HepG2 (cell line): ENCODE measurements at regions not wholly inside any gene's neighbourhood (a gene's known extent, or its start where the extent isn't known, plus 50 kb on each side); places are given as distances from the start of the nearest gene placed in this dataset.

Experiments used
- ATAC-seq: fragments of 200-7000 bp; cut with Tn5 transposase; 3 replicates; pipeline ENCODE4 v1.9.1; 2020; ENCODE audit warnings: mild to moderate bottlenecking, moderate library complexity
- BruUV-seq: library from RNA; stranded (reverse); fragments of 400-500 nt; replicated peaks from 2 replicates; lab custom pipeline; 2021; lab: Mats Ljungman, UMichigan
- CTCF ChIA-PET: fragments of 300-600 bp; formaldehyde crosslinking; extraction: SDS; loops from one replicate; lab custom pipeline; 2021; ENCODE audit warnings: low total read pairs, inconsistent platforms, low intra/inter-chr PET ratio; lab: Yijun Ruan, JAX
- POLR2A ChIA-PET: fragments of 350-600 bp; sonication (Branson Sonifier 250); formaldehyde crosslinking; loops from one replicate; lab custom pipeline; 2020; ENCODE audit warnings: antibody characterized with exemption, inconsistent platforms; lab: Yijun Ruan, JAX
- DNase-seq: peaks from one replicate; pipeline ENCODE4 v3.0.0-alpha.2; 2015; ENCODE audit warnings: low spot score
- FAIRE-seq: peaks from 3 replicates; lab custom pipeline; 2011; peaks lifted over from hg19 to GRCh38; lab: Jason Lieb, UNC
- H2AFZ ChIP-seq: one replicate; pipeline ENCODE4 v1.6.1; 2011; ENCODE audit warnings: low read length, inconsistent platforms
- H3K27ac ChIP-seq: fragments of 300-600 bp; 3 replicates; pipeline ENCODE4 v1.8.0; 2011; ENCODE audit warnings: mixed run types, mild to moderate bottlenecking, mixed read lengths, low read length, inconsistent platforms; ENCODE audit not compliant: insufficient read depth; ENCODE audit errors: extremely low read length
- H3K27me3 ChIP-seq, 2 experiments: fragments of 200-600 bp in 1 of 2; 2 replicates in 1 of 2; 3 replicates in 1 of 2; pipeline versions ENCODE4 v1.6.0 to v1.8.0; 2011; ENCODE audit warnings: low read length in 2 of 2, mild to moderate bottlenecking in 2 of 2, moderate library complexity in 2 of 2, inconsistent platforms in 1 of 2; ENCODE audit not compliant: insufficient read depth in 2 of 2, control insufficient read depth in 1 of 2
- H3K36me3 ChIP-seq, 2 experiments: fragments of 200-600 bp in 1 of 2; replicated peaks in 1 of 2; 2 replicates in 1 of 2; 3 replicates in 1 of 2; pipeline versions ENCODE4 v1.5.1 to v1.8.0; 2011; ENCODE audit warnings: low read length in 2 of 2, inconsistent platforms in 1 of 2; ENCODE audit not compliant: insufficient read depth in 2 of 2, control insufficient read depth in 1 of 2
- H3K4me1 ChIP-seq: 2 replicates; pipeline ENCODE4 v1.5.1; 2012; ENCODE audit warnings: low read length, inconsistent platforms; ENCODE audit not compliant: insufficient read depth
- H3K4me2 ChIP-seq: 2 replicates; pipeline ENCODE4 v1.6.0; 2011; ENCODE audit warnings: low read depth, low read length, inconsistent platforms
- H3K4me3 ChIP-seq, 3 experiments: fragments of 200-600 bp in 1 of 3; sonication (generic), shearing (Covaris generic) in 1 of 3; replicated peaks in 1 of 3; 2 replicates each; pipeline ENCODE4 v1.5.1; 2011 to 2016; ENCODE audit warnings: low read length in 3 of 3, inconsistent platforms in 2 of 3, low read depth in 2 of 3, mild to moderate bottlenecking in 2 of 3, control low read depth in 1 of 3, mixed read lengths in 1 of 3; ENCODE audit not compliant: insufficient read depth in 1 of 3
- H3K79me2 ChIP-seq: one replicate; pipeline ENCODE4 v1.6.1; 2011; ENCODE audit warnings: low read length, inconsistent platforms; ENCODE audit not compliant: insufficient read depth
- H3K9ac ChIP-seq: 2 replicates; pipeline ENCODE4 v1.6.0; 2011; ENCODE audit warnings: mild to moderate bottlenecking, low read depth, low read length, inconsistent platforms; ENCODE audit not compliant: insufficient read depth
- H3K9me3 ChIP-seq: 2 replicates; pipeline ENCODE4 v1.5.1; 2012; ENCODE audit warnings: mild to moderate bottlenecking, low read length
- H4K20me1 ChIP-seq: 2 replicates; pipeline ENCODE4 v1.6.0; 2011; ENCODE audit warnings: inconsistent platforms, mild to moderate bottlenecking, low read length, moderate library complexity; ENCODE audit not compliant: insufficient read depth
- CBFB ChIP-seq: sonication (generic); formaldehyde crosslinking; IDR thresholded peaks from 2 replicates; pipeline ENCODE4 v1.4.0; 2020; ENCODE audit warnings: missing genetic modification reagents
- HCFC1 ChIP-seq: fragments of 150-350 bp; IDR thresholded peaks from 2 replicates; pipeline ENCODE4 v1.6.1; 2014; ENCODE audit warnings: low read depth, low read length
- HMG20A ChIP-seq: IDR thresholded peaks from 2 replicates; pipeline ENCODE4 v1.6.1; 2016; ENCODE audit warnings: borderline replicate concordance
- NR0B2 ChIP-seq: sonication (generic); formaldehyde crosslinking; IDR thresholded peaks from 2 replicates; pipeline ENCODE4 v1.4.0; 2020; ENCODE audit warnings: mild to moderate bottlenecking, missing genetic modification reagents
- PAX8 ChIP-seq: sonication (generic); formaldehyde crosslinking; IDR thresholded peaks from 2 replicates; pipeline ENCODE4 v1.8.0; 2022; ENCODE audit warnings: mild to moderate bottlenecking, missing genetic modification reagents, borderline replicate concordance
- TCF7 ChIP-seq: sonication (generic); IDR thresholded peaks from 2 replicates; pipeline ENCODE4 v1.6.1; 2016; ENCODE audit warnings: antibody characterized with exemption, low read depth
- ZMYM2 ChIP-seq: sonication (generic); formaldehyde crosslinking; IDR thresholded peaks from 2 replicates; pipeline ENCODE4 v1.8.0; 2022; ENCODE audit warnings: mild to moderate bottlenecking, missing genetic modification reagents
- ZNF883 ChIP-seq: sonication (generic); formaldehyde crosslinking; IDR thresholded peaks from 2 replicates; pipeline ENCODE4 v1.5.1; 2020; ENCODE audit warnings: mild to moderate bottlenecking, missing genetic modification reagents; ENCODE audit errors: not compliant biosample characterization
- ZSCAN30 ChIP-seq: sonication (generic); formaldehyde crosslinking; IDR thresholded peaks from 2 replicates; pipeline ENCODE4 v1.5.0; 2020; ENCODE audit warnings: mild to moderate bottlenecking, missing genetic modification reagents
- WGBS: methylation state at CpG from one replicate; pipeline ENCODE4 v1.1.6; 2017; ENCODE audit warnings: low lambda C conversion rate; 5-methylcytosine and 5-hydroxymethylcytosine counted together
- in situ Hi-C: cut with HindIII; loops from 2 replicates; pipeline ENCODE4 v1.10.0; 2017; ENCODE audit warnings: low pct_unique_long_range_greater_than_20kb; ENCODE audit not compliant: extremely low pct_ligation_motif_present
- intact Hi-C: fragments of 100-400 bp; cut with micrococcal nuclease; formaldehyde crosslinking; loops from one replicate; pipeline ENCODE4 v1.10.0; 2022; ENCODE audit not compliant: unreplicated experiment

GRCh38 chr3:147113293-147114044 lies 292.9 kb downstream of the ZIC4 start:
- in situ Hi-C loops, result no loop called here
- no peaks in the 10 kb centered on the region for H3K79me2 ChIP-seq
- no peaks in the 10 kb centered on the region for H3K27me3 ChIP-seq
- no peak for DNase-seq
- no peaks in the 10 kb centered on the region for H3K4me1 ChIP-seq
- no TSS peak for BruUV-seq
- CTCF ChIA-PET, result no interaction called here
- H3K36me3 ChIP-seq, result no peaks in the 10 kb centered on the region
- H4K20me1 ChIP-seq, result no peaks in the 10 kb centered on the region
- no peak for FAIRE-seq
- no peak overlapping the region for H3K27ac ChIP-seq
- H2AFZ ChIP-seq, result no peak overlapping the region
- no peak for TF ChIP-seq ZMYM2 (CRISPR knock-in tag)
- TF ChIP-seq ZSCAN30, result no peak
- intact Hi-C loops, result no loop called here
- 23% methylated on average over 3 of the region's 3 CpGs for WGBS
- POLR2A ChIA-PET, result no interaction called here
- no peak overlapping the region for H3K4me2 ChIP-seq
- ATAC-seq, result no peak
- no peak overlapping the region for H3K9ac ChIP-seq
- H3K9me3 ChIP-seq, result no peaks in the 10 kb centered on the region
- H3K4me3 ChIP-seq, result no peak overlapping the region

- intact Hi-C loops (no loop called here), in situ Hi-C loops (no loop called here)
- no peak for ATAC-seq
- Histone ChIP-seq H3K9ac (no peak overlapping the region), H3K27ac (no peak overlapping the region), H3K4me3 (no peak overlapping the region), H3K27me3 (no peaks in the 10 kb centered on the region), H3K4me2 (no peak overlapping the region), H4K20me1 (no peaks in the 10 kb centered on the region), H3K9me3 (no peaks in the 10 kb centered on the region), H3K79me2 (no peaks in the 10 kb centered on the region), H2AFZ (no peak overlapping the region), H3K36me3 (no peaks in the 10 kb centered on the region), H3K4me1 (no peaks in the 10 kb centered on the region)
- FAIRE-seq, result no peak
- POLR2A ChIA-PET, result no interaction called here
- no peak for DNase-seq
- TF ChIP-seq PAX8 (CRISPR knock-in tag) (no peak), TCF7 (no peak), ZNF883 (CRISPR knock-in tag) (no peak), CBFB (CRISPR knock-in tag) (no peak), HMG20A (CRISPR knock-in tag) (no peak), NR0B2 (CRISPR knock-in tag) (no peak), HCFC1 (no peak)
- 2% methylated on average over 3 of the region's 3 CpGs for WGBS
- CTCF ChIA-PET, result no interaction called here
- no TSS peak for BruUV-seq
Observed at GRCh38 chr3:147099076-147099475, 307.3 kb downstream of the ZIC4 start.
